ENCODE measurements at regions not wholly inside any gene's neighbourhood (a gene's known extent, or its start where the extent isn't known, plus 50 kb on each side); places are given as distances from the start of the nearest gene placed in this dataset.

DNA sequence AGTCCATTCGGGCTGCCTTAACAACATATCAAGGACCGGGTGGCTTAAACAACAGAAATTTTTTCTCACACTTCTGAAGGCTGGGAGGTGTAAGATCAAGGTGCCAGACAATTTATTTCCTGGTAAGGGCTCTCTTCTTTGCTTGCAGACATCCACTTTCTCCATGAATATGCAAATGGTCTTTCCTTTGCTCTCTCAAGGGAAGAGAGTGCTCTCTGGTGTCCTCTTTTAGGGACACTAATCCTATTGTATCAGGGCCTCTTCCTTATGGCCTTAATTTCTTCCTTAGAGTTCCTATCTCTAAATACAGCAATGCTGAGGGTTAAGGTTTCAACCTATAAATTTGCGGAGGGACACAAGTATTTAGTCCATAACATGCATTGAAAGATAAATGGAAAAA is 770.8 kb downstream of the DSC3 start:
- ChIA-PET CTCF (no interaction called here), POLR2A (no interaction called here)
- no peak for DNase-seq (ENCODE audit: low read depth in 1 of 2, low spot score in 1 of 2)
- Histone ChIP-seq H3K4me3 (no peak overlapping the region), H3K4me2 (no peak overlapping the region), H3K27ac (no peak overlapping the region), H3K4me1 (no peaks in the 10 kb centered on the region), H3K9me3 (no peaks in the 10 kb centered on the region)
- no peak for FAIRE-seq
- no peak for ATAC-seq
- TF ChIP-seq, protein P1, sequence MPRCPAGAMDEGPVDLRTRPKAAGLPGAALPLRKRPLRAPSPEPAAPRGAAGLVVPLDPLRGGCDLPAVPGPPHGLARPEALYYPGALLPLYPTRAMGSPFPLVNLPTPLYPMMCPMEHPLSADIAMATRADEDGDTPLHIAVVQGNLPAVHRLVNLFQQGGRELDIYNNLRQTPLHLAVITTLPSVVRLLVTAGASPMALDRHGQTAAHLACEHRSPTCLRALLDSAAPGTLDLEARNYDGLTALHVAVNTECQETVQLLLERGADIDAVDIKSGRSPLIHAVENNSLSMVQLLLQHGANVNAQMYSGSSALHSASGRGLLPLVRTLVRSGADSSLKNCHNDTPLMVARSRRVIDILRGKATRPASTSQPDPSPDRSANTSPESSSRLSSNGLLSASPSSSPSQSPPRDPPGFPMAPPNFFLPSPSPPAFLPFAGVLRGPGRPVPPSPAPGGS (IDR thresholded peaks at IDR 0.05): no peak
- TF ChIP-seq, protein P2, sequence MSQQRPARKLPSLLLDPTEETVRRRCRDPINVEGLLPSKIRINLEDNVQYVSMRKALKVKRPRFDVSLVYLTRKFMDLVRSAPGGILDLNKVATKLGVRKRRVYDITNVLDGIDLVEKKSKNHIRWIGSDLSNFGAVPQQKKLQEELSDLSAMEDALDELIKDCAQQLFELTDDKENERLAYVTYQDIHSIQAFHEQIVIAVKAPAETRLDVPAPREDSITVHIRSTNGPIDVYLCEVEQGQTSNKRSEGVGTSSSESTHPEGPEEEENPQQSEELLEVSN (IDR thresholded peaks at IDR 0.05; ENCODE audit: borderline replicate concordance, low read depth): no peak
- TF ChIP-seq, protein P3, sequence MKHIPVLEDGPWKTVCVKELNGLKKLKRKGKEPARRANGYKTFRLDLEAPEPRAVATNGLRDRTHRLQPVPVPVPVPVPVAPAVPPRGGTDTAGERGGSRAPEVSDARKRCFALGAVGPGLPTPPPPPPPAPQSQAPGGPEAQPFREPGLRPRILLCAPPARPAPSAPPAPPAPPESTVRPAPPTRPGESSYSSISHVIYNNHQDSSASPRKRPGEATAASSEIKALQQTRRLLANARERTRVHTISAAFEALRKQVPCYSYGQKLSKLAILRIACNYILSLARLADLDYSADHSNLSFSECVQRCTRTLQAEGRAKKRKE (CRISPR knock-in tag; IDR thresholded peaks at IDR 0.05; ENCODE audit: low read depth): no peak
- no peak for TF ChIP-seq ZFP36 (IDR thresholded peaks at IDR 0.05; ENCODE audit: borderline replicate concordance, partially characterized antibody)
- no peak for TF ChIP-seq RARB (CRISPR knock-in tag; IDR thresholded peaks at IDR 0.05)
- no peak for TF ChIP-seq EHMT2 (IDR thresholded peaks at IDR 0.05; ENCODE audit: low read depth)
- TF ChIP-seq, protein P4, sequence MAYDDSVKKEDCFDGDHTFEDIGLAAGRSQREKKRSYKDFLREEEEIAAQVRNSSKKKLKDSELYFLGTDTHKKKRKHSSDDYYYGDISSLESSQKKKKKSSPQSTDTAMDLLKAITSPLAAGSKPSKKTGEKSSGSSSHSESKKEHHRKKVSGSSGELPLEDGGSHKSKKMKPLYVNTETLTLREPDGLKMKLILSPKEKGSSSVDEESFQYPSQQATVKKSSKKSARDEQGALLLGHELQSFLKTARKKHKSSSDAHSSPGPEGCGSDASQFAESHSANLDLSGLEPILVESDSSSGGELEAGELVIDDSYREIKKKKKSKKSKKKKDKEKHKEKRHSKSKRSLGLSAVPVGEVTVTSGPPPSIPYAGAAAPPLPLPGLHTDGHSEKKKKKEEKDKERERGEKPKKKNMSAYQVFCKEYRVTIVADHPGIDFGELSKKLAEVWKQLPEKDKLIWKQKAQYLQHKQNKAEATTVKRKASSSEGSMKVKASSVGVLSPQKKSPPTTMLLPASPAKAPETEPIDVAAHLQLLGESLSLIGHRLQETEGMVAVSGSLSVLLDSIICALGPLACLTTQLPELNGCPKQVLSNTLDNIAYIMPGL (CRISPR knock-in tag; IDR thresholded peaks at IDR 0.05; ENCODE audit: borderline replicate concordance): no peak
- TF ChIP-seq, protein P5, sequence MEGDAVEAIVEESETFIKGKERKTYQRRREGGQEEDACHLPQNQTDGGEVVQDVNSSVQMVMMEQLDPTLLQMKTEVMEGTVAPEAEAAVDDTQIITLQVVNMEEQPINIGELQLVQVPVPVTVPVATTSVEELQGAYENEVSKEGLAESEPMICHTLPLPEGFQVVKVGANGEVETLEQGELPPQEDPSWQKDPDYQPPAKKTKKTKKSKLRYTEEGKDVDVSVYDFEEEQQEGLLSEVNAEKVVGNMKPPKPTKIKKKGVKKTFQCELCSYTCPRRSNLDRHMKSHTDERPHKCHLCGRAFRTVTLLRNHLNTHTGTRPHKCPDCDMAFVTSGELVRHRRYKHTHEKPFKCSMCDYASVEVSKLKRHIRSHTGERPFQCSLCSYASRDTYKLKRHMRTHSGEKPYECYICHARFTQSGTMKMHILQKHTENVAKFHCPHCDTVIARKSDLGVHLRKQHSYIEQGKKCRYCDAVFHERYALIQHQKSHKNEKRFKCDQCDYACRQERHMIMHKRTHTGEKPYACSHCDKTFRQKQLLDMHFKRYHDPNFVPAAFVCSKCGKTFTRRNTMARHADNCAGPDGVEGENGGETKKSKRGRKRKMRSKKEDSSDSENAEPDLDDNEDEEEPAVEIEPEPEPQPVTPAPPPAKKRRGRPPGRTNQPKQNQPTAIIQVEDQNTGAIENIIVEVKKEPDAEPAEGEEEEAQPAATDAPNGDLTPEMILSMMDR (IDR thresholded peaks at IDR 0.05): no peak
- TF ChIP-seq EP300 (IDR thresholded peaks at IDR 0.05): no peak
- TF ChIP-seq NR3C1 (IDR thresholded peaks at IDR 0.05): no peak
- TF ChIP-seq POLR2AphosphoS2 (conservative IDR thresholded peaks at IDR 0.05; ENCODE audit: low read length): no peak
- TF ChIP-seq, protein P6, sequence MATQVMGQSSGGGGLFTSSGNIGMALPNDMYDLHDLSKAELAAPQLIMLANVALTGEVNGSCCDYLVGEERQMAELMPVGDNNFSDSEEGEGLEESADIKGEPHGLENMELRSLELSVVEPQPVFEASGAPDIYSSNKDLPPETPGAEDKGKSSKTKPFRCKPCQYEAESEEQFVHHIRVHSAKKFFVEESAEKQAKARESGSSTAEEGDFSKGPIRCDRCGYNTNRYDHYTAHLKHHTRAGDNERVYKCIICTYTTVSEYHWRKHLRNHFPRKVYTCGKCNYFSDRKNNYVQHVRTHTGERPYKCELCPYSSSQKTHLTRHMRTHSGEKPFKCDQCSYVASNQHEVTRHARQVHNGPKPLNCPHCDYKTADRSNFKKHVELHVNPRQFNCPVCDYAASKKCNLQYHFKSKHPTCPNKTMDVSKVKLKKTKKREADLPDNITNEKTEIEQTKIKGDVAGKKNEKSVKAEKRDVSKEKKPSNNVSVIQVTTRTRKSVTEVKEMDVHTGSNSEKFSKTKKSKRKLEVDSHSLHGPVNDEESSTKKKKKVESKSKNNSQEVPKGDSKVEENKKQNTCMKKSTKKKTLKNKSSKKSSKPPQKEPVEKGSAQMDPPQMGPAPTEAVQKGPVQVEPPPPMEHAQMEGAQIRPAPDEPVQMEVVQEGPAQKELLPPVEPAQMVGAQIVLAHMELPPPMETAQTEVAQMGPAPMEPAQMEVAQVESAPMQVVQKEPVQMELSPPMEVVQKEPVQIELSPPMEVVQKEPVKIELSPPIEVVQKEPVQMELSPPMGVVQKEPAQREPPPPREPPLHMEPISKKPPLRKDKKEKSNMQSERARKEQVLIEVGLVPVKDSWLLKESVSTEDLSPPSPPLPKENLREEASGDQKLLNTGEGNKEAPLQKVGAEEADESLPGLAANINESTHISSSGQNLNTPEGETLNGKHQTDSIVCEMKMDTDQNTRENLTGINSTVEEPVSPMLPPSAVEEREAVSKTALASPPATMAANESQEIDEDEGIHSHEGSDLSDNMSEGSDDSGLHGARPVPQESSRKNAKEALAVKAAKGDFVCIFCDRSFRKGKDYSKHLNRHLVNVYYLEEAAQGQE (IDR thresholded peaks at IDR 0.05): no peak
- TF ChIP-seq, protein P7, sequence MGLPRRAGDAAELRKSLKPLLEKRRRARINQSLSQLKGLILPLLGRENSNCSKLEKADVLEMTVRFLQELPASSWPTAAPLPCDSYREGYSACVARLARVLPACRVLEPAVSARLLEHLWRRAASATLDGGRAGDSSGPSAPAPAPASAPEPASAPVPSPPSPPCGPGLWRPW (IDR thresholded peaks at IDR 0.05): no peak
- TF ChIP-seq POLR2A (IDR thresholded peaks at IDR 0.05; ENCODE audit: low read length): no peak
- WGBS (ENCODE audit: missing lambda C conversion rate): 12% methylated on average over 3 of the region's 3 CpGs

DNA sequence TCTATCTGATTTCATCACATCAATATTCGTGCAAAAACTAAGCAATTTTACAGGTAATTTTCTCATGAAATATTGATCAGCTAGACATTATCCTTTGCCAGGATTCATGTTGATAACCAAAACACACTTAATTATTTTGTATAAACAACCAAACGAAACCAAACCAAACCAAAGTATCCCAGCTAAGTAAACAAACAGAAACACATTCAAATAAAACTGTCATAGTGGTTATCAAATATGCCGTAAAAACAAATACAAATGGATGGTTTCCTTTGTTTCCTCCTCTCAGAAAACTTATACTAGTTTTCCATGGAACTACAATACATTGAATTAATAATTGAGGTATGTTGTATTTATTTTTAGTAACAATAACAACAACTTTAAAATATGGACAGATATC is 777.4 kb downstream of the DSC3 start:
- Histone ChIP-seq H3K27ac (no peak overlapping the region), H3K4me1 (no peaks in the 10 kb centered on the region), H3K4me3 (no peak overlapping the region), H3K4me2 (no peak overlapping the region), H3K9me3 (no peaks in the 10 kb centered on the region)
- no peak for FAIRE-seq
- CTCF ChIA-PET: no interaction called here
- TF ChIP-seq EP300 (IDR thresholded peaks at IDR 0.05) (no peak), EHMT2 (IDR thresholded peaks at IDR 0.05; ENCODE audit: low read depth) (no peak), NFE2L2 (conservative IDR thresholded peaks at IDR 0.05; ENCODE audit: low read length) (no peak), MAFK (IDR thresholded peaks at IDR 0.05; ENCODE audit: partially characterized antibody) (no peak), NPAS2 (CRISPR knock-in tag; IDR thresholded peaks at IDR 0.05; ENCODE audit: borderline replicate concordance) (no peak), RAD21 (conservative IDR thresholded peaks at IDR 0.05 in 1 of 2, IDR thresholded peaks at IDR 0.05 in 1 of 2) (no peak), TP53 (CRISPR knock-in tag; IDR thresholded peaks at IDR 0.05) (no peak), CEBPB (IDR thresholded peaks at IDR 0.05) (no peak)
- TF ChIP-seq, protein P7 (IDR thresholded peaks at IDR 0.05): no peak
- TF ChIP-seq, protein P3 (CRISPR knock-in tag; IDR thresholded peaks at IDR 0.05; ENCODE audit: low read depth): no peak
- TF ChIP-seq, protein P8, sequence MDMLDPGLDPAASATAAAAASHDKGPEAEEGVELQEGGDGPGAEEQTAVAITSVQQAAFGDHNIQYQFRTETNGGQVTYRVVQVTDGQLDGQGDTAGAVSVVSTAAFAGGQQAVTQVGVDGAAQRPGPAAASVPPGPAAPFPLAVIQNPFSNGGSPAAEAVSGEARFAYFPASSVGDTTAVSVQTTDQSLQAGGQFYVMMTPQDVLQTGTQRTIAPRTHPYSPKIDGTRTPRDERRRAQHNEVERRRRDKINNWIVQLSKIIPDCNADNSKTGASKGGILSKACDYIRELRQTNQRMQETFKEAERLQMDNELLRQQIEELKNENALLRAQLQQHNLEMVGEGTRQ (IDR thresholded peaks at IDR 0.05): no peak
- 5% methylated on average over 3 of the region's 3 CpGs for WGBS (ENCODE audit: missing lambda C conversion rate)
- POLR2A ChIA-PET: no interaction called here
- no peak for DNase-seq (ENCODE audit: low read depth in 1 of 2, low spot score in 1 of 2)
- no peak for ATAC-seq
